DMS53 (cell line): ENCODE measurements at regions not wholly inside any gene's neighbourhood (a gene's known extent, or its start where the extent isn't known, plus 50 kb on each side); places are given as distances from the start of the nearest gene placed in this dataset.

Experiments
- DNase-seq: peaks from one replicate; lab custom pipeline; 2025; lab: John Stamatoyannopoulos, UW

GRCh38 chr9:13552606-13553215 lies 273.2 kb upstream of the MPDZ start:
- DNase-seq = peak; percentile 71

- DNase-seq = no peak
Observed at GRCh38 chr9:13550519-13550918, 271.0 kb upstream of the MPDZ start.

- no peak for DNase-seq
Observed at GRCh38 chr9:13548535-13548934, 269.0 kb upstream of the MPDZ start.

GRCh38 chr9:13535141-13535540 lies 255.6 kb upstream of the MPDZ start:
- DNase-seq = no peak

- DNase-seq = no peak
Observed at GRCh38 chr9:13534006-13534405, 254.5 kb upstream of the MPDZ start.

GRCh38 chr9:13532407-13532806 lies 252.9 kb upstream of the MPDZ start:
- no peak for DNase-seq

- peak; percentile 6 for DNase-seq
Observed at GRCh38 chr9:13529321-13530104, 250.0 kb upstream of the MPDZ start.

GRCh38 chr9:13524245-13524644 lies 244.8 kb upstream of the MPDZ start:
- no peak for DNase-seq

- DNase-seq = no peak
Observed at GRCh38 chr9:13520069-13520468, 240.6 kb upstream of the MPDZ start.

GRCh38 chr9:13513716-13514444 lies 234.4 kb upstream of the MPDZ start:
- peak; percentile 51 for DNase-seq

GRCh38 chr9:13513286-13513685 lies 233.8 kb upstream of the MPDZ start:
- no peak for DNase-seq

GRCh38 chr9:13508681-13509080 lies 229.2 kb upstream of the MPDZ start:
- no peak for DNase-seq

GRCh38 chr9:13508086-13508485 lies 228.6 kb upstream of the MPDZ start:
- no peak for DNase-seq

GRCh38 chr9:13505797-13506196 lies 226.3 kb upstream of the MPDZ start:
- no peak for DNase-seq

GRCh38 chr9:13503599-13503998 lies 224.1 kb upstream of the MPDZ start:
- DNase-seq = no peak

GRCh38 chr9:13502484-13502883 lies 223.0 kb upstream of the MPDZ start:
- no peak for DNase-seq

- DNase-seq = no peak
Observed at GRCh38 chr9:13501018-13501417, 221.5 kb upstream of the MPDZ start.

GRCh38 chr9:13500034-13500433 lies 220.5 kb upstream of the MPDZ start:
- DNase-seq = no peak

GRCh38 chr9:13493697-13494096 lies 214.2 kb upstream of the MPDZ start:
- DNase-seq = no peak

GRCh38 chr9:13491493-13492424 lies 212.3 kb upstream of the MPDZ start:
- DNase-seq = no peak

- DNase-seq = no peak
Observed at GRCh38 chr9:13491138-13491492, 211.6 kb upstream of the MPDZ start.

GRCh38 chr9:13487936-13488335 lies 208.4 kb upstream of the MPDZ start:
- DNase-seq = no peak
